ENCODE measurements at regions not wholly inside any gene's neighbourhood (a gene's known extent, or its start where the extent isn't known, plus 50 kb on each side); places are given as distances from the start of the nearest gene placed in this dataset.

GRCh38 chr2:199144546-199144945 lies 313.2 kb downstream of the SATB2 start:
- TF ChIP-seq CTCF (IDR thresholded peaks at IDR 0.05) (no peak), POLR2AphosphoS5 (IDR thresholded peaks at IDR 0.05) (no peak), POLR2A (IDR thresholded peaks at IDR 0.05) (no peak)

Measured in sigmoid colon (tissue), 4 donors.